ENCODE measurements at regions not wholly inside any gene's neighbourhood (a gene's known extent, or its start where the extent isn't known, plus 50 kb on each side); places are given as distances from the start of the nearest gene placed in this dataset.

GRCh38 chr3:66121318-66121717 is 82.6 kb upstream of the MAGI1 start:
- Mint-ChIP-seq H3K4me1 (peaks cover 4% of the 10 kb centered on the region), H3K4me3 (no peak overlapping the region), H3K9me3 (no peaks in the 10 kb centered on the region), H3K27me3 (ENCODE audit: insufficient read depth, low read depth, poor library complexity) (peaks cover 8% of the 10 kb centered on the region), H3K27ac (no peak overlapping the region), H3K36me3 (ENCODE audit: low read depth) (no peaks in the 10 kb centered on the region)
- DNase-seq (ENCODE audit: low spot score): no peak
- Histone ChIP-seq H3K36me3 (ENCODE audit: insufficient read depth) (no peaks in the 10 kb centered on the region), H3K4me3 (no peak overlapping the region), H3K79me2 (replicated peaks; ENCODE audit: insufficient read depth) (no peaks in the 10 kb centered on the region), H3K4me2 (no peak overlapping the region), H3K4me1 (ENCODE audit: insufficient read depth) (peaks cover 6% of the 10 kb centered on the region), H3K9me2 (ENCODE audit: insufficient read depth) (no peaks in the 10 kb centered on the region), H3K27me3 (ENCODE audit: insufficient read depth) (no peaks in the 10 kb centered on the region), H2AFZ (peak overlapping the region; percentile 57), H3F3A (replicated peaks; ENCODE audit: low read depth) (no peaks in the 10 kb centered on the region), H4K20me1 (replicated peaks; ENCODE audit: insufficient read depth) (no peaks in the 10 kb centered on the region), H3K27ac (ENCODE audit: low read depth) (no peak overlapping the region)
- ATAC-seq: no peak
- TF ChIP-seq ZNF114 (CRISPR knock-in tag; IDR thresholded peaks at IDR 0.05): no peak
- no peak for TF ChIP-seq REST (IDR thresholded peaks at IDR 0.05; ENCODE audit: unreplicated experiment)
- no peak for TF ChIP-seq NANOG (IDR thresholded peaks at IDR 0.05; ENCODE audit: borderline replicate concordance)
- no peak for TF ChIP-seq ZNF331 (CRISPR knock-in tag; IDR thresholded peaks at IDR 0.05; ENCODE audit: low read depth)
- TF ChIP-seq EZH2 (IDR thresholded peaks at IDR 0.05; ENCODE audit: low read depth, unreplicated experiment): no peak
- no peak for TF ChIP-seq EZH2phosphoT487 (IDR thresholded peaks at IDR 0.05; ENCODE audit: unreplicated experiment)
- no peak for TF ChIP-seq STAT1 (IDR thresholded peaks at IDR 0.05; ENCODE audit: unreplicated experiment)

DNA sequence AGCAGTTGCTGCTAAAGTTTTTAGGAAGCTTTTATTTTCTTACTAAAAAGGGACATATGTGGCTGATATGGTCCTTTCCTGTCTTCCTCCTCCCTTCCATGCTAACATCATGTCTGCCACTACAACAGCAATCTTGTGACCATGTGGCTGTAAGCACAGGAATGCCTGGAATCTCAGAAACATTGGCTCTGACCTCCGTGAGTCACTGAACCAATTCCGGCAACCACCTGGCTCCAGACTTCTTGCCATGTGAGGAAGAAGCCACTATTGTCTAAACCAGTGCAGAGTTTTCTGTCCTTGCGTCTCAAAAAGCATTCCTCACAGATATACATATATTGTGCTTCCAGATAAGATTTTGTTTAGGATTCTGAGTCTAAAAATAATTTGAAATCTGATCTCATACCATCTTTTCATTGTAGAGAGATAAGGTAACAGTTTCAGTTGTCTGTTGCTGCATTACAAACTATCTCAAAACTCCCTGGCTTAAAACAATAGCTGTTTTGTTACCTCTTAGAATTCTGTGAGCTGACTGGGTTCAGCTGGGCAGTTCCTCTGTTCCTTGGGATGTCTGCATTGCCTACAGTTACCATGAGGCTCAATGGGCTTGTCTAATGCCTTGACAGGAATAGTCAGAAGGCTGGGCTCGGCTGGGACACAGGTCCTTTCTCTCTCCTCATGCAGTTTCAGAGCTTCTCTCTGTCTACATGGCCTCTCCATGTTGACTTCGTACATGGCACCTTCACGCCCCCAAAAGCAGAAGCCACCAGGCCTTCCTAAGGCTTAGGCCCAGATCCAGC is 77.3 kb upstream of the MAGI1 start:
- peaks cover 11% of the 10 kb centered on the region for H3K4me1 ChIP-seq (ENCODE audit: insufficient read depth)

More for the DNA sequence above, 77.3 kb upstream of the MAGI1 start:
- Histone ChIP-seq H3K4me3 (no peak overlapping the region), H2AFZ (peak overlapping the region; percentile 0), H3K36me3 (ENCODE audit: insufficient read depth) (no peaks in the 10 kb centered on the region), H4K20me1 (replicated peaks; ENCODE audit: insufficient read depth) (no peaks in the 10 kb centered on the region), H3F3A (replicated peaks; ENCODE audit: low read depth) (no peaks in the 10 kb centered on the region), H3K79me2 (replicated peaks; ENCODE audit: insufficient read depth) (no peaks in the 10 kb centered on the region), H3K27me3 (ENCODE audit: insufficient read depth) (no peaks in the 10 kb centered on the region), H3K27ac (ENCODE audit: low read depth) (peak overlapping the region; percentile 23; the same call in 1 of the 2 replicates), H3K9me2 (ENCODE audit: insufficient read depth) (no peaks in the 10 kb centered on the region), H3K4me2 (no peak overlapping the region)
- H3K27me3 Mint-ChIP-seq (ENCODE audit: insufficient read depth, low read depth, poor library complexity): peaks cover 7% of the 10 kb centered on the region
- no peak overlapping the region; the same call in 1 of the 2 replicates for H3K27ac Mint-ChIP-seq
- H3K9me3 Mint-ChIP-seq: no peaks in the 10 kb centered on the region
- TF ChIP-seq, protein P1, sequence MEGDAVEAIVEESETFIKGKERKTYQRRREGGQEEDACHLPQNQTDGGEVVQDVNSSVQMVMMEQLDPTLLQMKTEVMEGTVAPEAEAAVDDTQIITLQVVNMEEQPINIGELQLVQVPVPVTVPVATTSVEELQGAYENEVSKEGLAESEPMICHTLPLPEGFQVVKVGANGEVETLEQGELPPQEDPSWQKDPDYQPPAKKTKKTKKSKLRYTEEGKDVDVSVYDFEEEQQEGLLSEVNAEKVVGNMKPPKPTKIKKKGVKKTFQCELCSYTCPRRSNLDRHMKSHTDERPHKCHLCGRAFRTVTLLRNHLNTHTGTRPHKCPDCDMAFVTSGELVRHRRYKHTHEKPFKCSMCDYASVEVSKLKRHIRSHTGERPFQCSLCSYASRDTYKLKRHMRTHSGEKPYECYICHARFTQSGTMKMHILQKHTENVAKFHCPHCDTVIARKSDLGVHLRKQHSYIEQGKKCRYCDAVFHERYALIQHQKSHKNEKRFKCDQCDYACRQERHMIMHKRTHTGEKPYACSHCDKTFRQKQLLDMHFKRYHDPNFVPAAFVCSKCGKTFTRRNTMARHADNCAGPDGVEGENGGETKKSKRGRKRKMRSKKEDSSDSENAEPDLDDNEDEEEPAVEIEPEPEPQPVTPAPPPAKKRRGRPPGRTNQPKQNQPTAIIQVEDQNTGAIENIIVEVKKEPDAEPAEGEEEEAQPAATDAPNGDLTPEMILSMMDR (conservative IDR thresholded peaks at IDR 0.05; ENCODE audit: low read depth in 2 of 2): no peak
- TF ChIP-seq ZNF331 (CRISPR knock-in tag; IDR thresholded peaks at IDR 0.05; ENCODE audit: low read depth) (peak; percentile 84), CREB1 (CRISPR knock-in tag; IDR thresholded peaks at IDR 0.05; ENCODE audit: low read depth) (peak; percentile 40; the same call in 1 of the 2 replicates)
- no peaks in the 10 kb centered on the region for H3K36me3 Mint-ChIP-seq (ENCODE audit: low read depth)
- peak; percentile 84 for ATAC-seq
- DNase-seq (ENCODE audit: low spot score): peak; percentile 83
- H3K4me1 Mint-ChIP-seq: peaks cover 20% of the 10 kb centered on the region
- H3K4me3 Mint-ChIP-seq: no peak overlapping the region

Measured in GM23338 (cell line).